IMR-90 (cell line): ENCODE measurements at regions not wholly inside any gene's neighbourhood (a gene's known extent, or its start where the extent isn't known, plus 50 kb on each side); places are given as distances from the start of the nearest gene placed in this dataset.
"Not testable (repeated sequence)": the region's sequence is repeated elsewhere in the genome, so short reads cannot be mapped to it uniquely, and the experiment has no call there.

Source experiments
- ATAC-seq: fragments of 200-7000 bp; cut with Tn5 transposase; 2 replicates; pipeline ENCODE4 v1.9.1; 2020; ENCODE audit warnings: low read depth, mild to moderate bottlenecking, moderate library complexity
- BruUV-seq: library from RNA; stranded (reverse); fragments of 400-500 nt; replicated peaks from 2 replicates; lab custom pipeline; 2021; lab: Mats Ljungman, UMichigan
- CTCF ChIA-PET: fragments of 300-600 bp; formaldehyde crosslinking; extraction: SDS; loops from one replicate; lab custom pipeline; 2021; ENCODE audit warnings: antibody characterized with exemption; lab: Yijun Ruan, JAX
- POLR2A ChIA-PET: fragments of 300-600 bp; sonication (Branson Sonifier 250); formaldehyde crosslinking; loops from one replicate; lab custom pipeline; 2022; ENCODE audit warnings: antibody characterized with exemption; ENCODE audit not compliant: unreplicated experiment; lab: Charles Lee
- DNase-seq: peaks from one replicate; pipeline ENCODE4 v3.0.0; 2013
- H2AFZ ChIP-seq: replicated peaks from 2 replicates; pipeline ENCODE3; 2013; ENCODE audit warnings: low read length, mild to moderate bottlenecking; ENCODE audit not compliant: poor library complexity
- H2AK5ac ChIP-seq: 2 replicates; pipeline ENCODE4 v1.6.1; 2013; ENCODE audit warnings: low read depth, low read length, inconsistent platforms
- H2AK9ac ChIP-seq: replicated peaks from 2 replicates; pipeline ENCODE3; 2013; ENCODE audit warnings: mild to moderate bottlenecking, low read depth, low read length, moderate library complexity; ENCODE audit not compliant: poor library complexity
- H2BK120ac ChIP-seq: 2 replicates; pipeline ENCODE4 v1.6.1; 2013; ENCODE audit warnings: low read depth, low read length, inconsistent platforms
- H2BK15ac ChIP-seq: 3 replicates; pipeline ENCODE4 v1.6.1; 2013; ENCODE audit warnings: low read depth, low read length, inconsistent platforms
- H2BK20ac ChIP-seq: 2 replicates; pipeline ENCODE4 v1.6.1; 2013; ENCODE audit warnings: low read depth, mild to moderate bottlenecking, inconsistent platforms, low read length, moderate library complexity
- H2BK5ac ChIP-seq: 2 replicates; pipeline ENCODE4 v1.6.1; 2013; ENCODE audit warnings: mild to moderate bottlenecking, low read depth, low read length, inconsistent platforms; ENCODE audit not compliant: poor library complexity, severe bottlenecking
- H3K14ac ChIP-seq: replicated peaks from 2 replicates; pipeline ENCODE4 v1.6.1; 2013; ENCODE audit warnings: low read depth, low read length, inconsistent platforms
- H3K18ac ChIP-seq: 2 replicates; pipeline ENCODE4 v1.6.1; 2013; ENCODE audit warnings: low read depth, low read length, control low read depth
- H3K23ac ChIP-seq: 2 replicates; pipeline ENCODE4 v1.6.1; 2013; ENCODE audit warnings: low read depth, low read length, inconsistent platforms
- H3K27ac ChIP-seq: 2 replicates; pipeline ENCODE4 v1.5.1; 2013; ENCODE audit warnings: mild to moderate bottlenecking, control low read depth, low read length; ENCODE audit not compliant: insufficient read depth
- H3K27me3 ChIP-seq: 2 replicates; pipeline ENCODE4 v1.6.1; 2013; ENCODE audit warnings: low read length; ENCODE audit not compliant: control insufficient read depth, insufficient read depth
- H3K36me3 ChIP-seq: 2 replicates; pipeline ENCODE4 v1.6.1; 2013; ENCODE audit warnings: low read length, mixed read lengths; ENCODE audit not compliant: control insufficient read depth, insufficient read depth
- H3K4ac ChIP-seq: 2 replicates; pipeline ENCODE4 v1.6.1; 2013; ENCODE audit warnings: low read depth, low read length, inconsistent platforms
- H3K4me1 ChIP-seq: 2 replicates; pipeline ENCODE4 v1.6.1; 2013; ENCODE audit warnings: low read length, mixed read lengths; ENCODE audit not compliant: control insufficient read depth, insufficient read depth
- H3K4me2 ChIP-seq: 2 replicates; pipeline ENCODE4 v1.6.1; 2013; ENCODE audit warnings: low read depth, mild to moderate bottlenecking, control low read depth, low read length, moderate library complexity
- H3K4me3 ChIP-seq: 2 replicates; pipeline ENCODE4 v1.5.1; 2013; ENCODE audit warnings: low read depth, mild to moderate bottlenecking, control low read depth, low read length, moderate library complexity; ENCODE audit not compliant: insufficient read depth
- H3K56ac ChIP-seq: 2 replicates; pipeline ENCODE4 v1.6.1; 2013; ENCODE audit warnings: low read length, inconsistent platforms; ENCODE audit not compliant: insufficient read depth; ENCODE audit errors: extremely low read depth
- H3K79me1 ChIP-seq, 2 experiments: 2 replicates each; pipeline ENCODE4 v1.6.1; 2013; ENCODE audit warnings: low read length in 2 of 2, inconsistent platforms in 1 of 2, low read depth in 1 of 2
- H3K9ac ChIP-seq: 2 replicates; pipeline ENCODE4 v1.6.1; 2013; ENCODE audit warnings: low read depth, low read length, control low read depth
- H3K9me1 ChIP-seq: 2 replicates; pipeline ENCODE4 v1.6.1; 2013; ENCODE audit warnings: low read length, inconsistent platforms; ENCODE audit not compliant: insufficient read depth
- H3K9me3 ChIP-seq: 2 replicates; pipeline ENCODE4 v1.6.1; 2013; ENCODE audit warnings: low read length; ENCODE audit not compliant: control insufficient read depth, insufficient read depth
- H4K20me1 ChIP-seq: 2 replicates; pipeline ENCODE4 v1.6.1; 2013; ENCODE audit warnings: low read length, inconsistent platforms; ENCODE audit not compliant: insufficient read depth
- H4K5ac ChIP-seq: 2 replicates; pipeline ENCODE4 v1.6.1; 2013; ENCODE audit warnings: mild to moderate bottlenecking, low read depth, low read length, control low read depth
- H4K8ac ChIP-seq, 2 experiments: 2 replicates each; pipeline ENCODE4 v1.6.1; 2013; ENCODE audit warnings: low read depth in 2 of 2, low read length in 2 of 2, control low read depth in 1 of 2, inconsistent platforms in 1 of 2
- H4K91ac ChIP-seq: 2 replicates; pipeline ENCODE4 v1.6.1; 2013; ENCODE audit warnings: low read depth, low read length, inconsistent platforms; ENCODE audit not compliant: insufficient read depth
- WGBS, 2 experiments: methylation state at CpG; one replicate each; pipeline versions ENCODE4 v1.1.5 to v1.1.7; 2013; ENCODE audit warnings: missing lambda C conversion rate in 2 of 2; ENCODE audit not compliant: insufficient read length in 1 of 2; ENCODE audit errors: extremely low coverage in 2 of 2; 5-methylcytosine and 5-hydroxymethylcytosine counted together
- dilution Hi-C: fragments of 300-500 bp; cut with HindIII; formaldehyde crosslinking; loops from one replicate; pipeline ENCODE4 v1.14.3; 2018; ENCODE audit warnings: low sequenced_read_pairs; ENCODE audit not compliant: unreplicated experiment
- in situ Hi-C: fragments of 300-500 bp; cut with MboI; formaldehyde crosslinking; loops from 3 replicates; pipeline ENCODE4 v1.14.3; 2019; ENCODE audit warnings: low sequenced_read_pairs, inconsistent platforms, mixed read lengths
- intact Hi-C: fragments of 100-400 bp; cut with micrococcal nuclease; formaldehyde crosslinking; loops from 2 replicates; pipeline ENCODE4 v1.10.0; 2022

GRCh38 chr10:44096217-44096616, 288.7 kb downstream of the CXCL12 start:
- H3K18ac ChIP-seq, H3K9me3 ChIP-seq, H3K4me2 ChIP-seq, H2BK120ac ChIP-seq, in situ Hi-C loops, intact Hi-C loops, H2BK15ac ChIP-seq, H2AK5ac ChIP-seq, H3K36me3 ChIP-seq, H3K27ac ChIP-seq, H3K4me1 ChIP-seq, H3K23ac ChIP-seq, dilution Hi-C loops, H4K5ac ChIP-seq, H3K4me3 ChIP-seq, CTCF ChIA-PET, H3K56ac ChIP-seq, H3K14ac ChIP-seq, H3K4ac ChIP-seq, H2BK5ac ChIP-seq, H4K91ac ChIP-seq, H3K79me1 ChIP-seq, H2AFZ ChIP-seq, H4K8ac ChIP-seq, H2BK20ac ChIP-seq, ATAC-seq, H3K9ac ChIP-seq, H4K20me1 ChIP-seq, POLR2A ChIA-PET, H2AK9ac ChIP-seq, H3K9me1 ChIP-seq, H3K27me3 ChIP-seq, DNase-seq, BruUV-seq: not testable (repeated sequence)
- WGBS, 2 experiments, result no CpG with 5 or more reads among the region's 4 CpGs
